K562 (cell line): ENCODE measurements at regions not wholly inside any gene's neighbourhood (a gene's known extent, or its start where the extent isn't known, plus 50 kb on each side); places are given as distances from the start of the nearest gene placed in this dataset.

Experiments used
- ATAC-seq: fragments of 200-7000 bp; cut with Tn5 transposase; 3 replicates; pipeline ENCODE4 v1.9.1; 2020; ENCODE audit warnings: moderate library complexity
- BruUV-seq: library from RNA; stranded (reverse); fragments of 400-500 nt; replicated peaks from 2 replicates; lab custom pipeline; 2021; lab: Mats Ljungman, UMichigan
- CTCF ChIA-PET: fragments of 300-600 bp; formaldehyde crosslinking; extraction: SDS; loops from one replicate; lab custom pipeline; 2021; ENCODE audit warnings: low intra/inter-chr PET ratio; lab: Yijun Ruan, JAX
- POLR2A ChIA-PET: fragments of 300-600, 350-650 bp; sonication (Branson Sonifier 250); formaldehyde crosslinking; extraction: SDS; loops from one replicate; lab custom pipeline; 2021; ENCODE audit warnings: antibody characterized with exemption, inconsistent platforms; lab: Yijun Ruan, JAX
- DNase-seq, 4 experiments: peaks; one replicate each; pipeline versions ENCODE4 v3.0.0 to v3.0.0-alpha.2; 2011 to 2018; ENCODE audit warnings: low spot score in 3 of 4, mixed read lengths in 3 of 4; ENCODE audit errors: extremely low read depth in 1 of 4
- FAIRE-seq: peaks from 2 replicates; lab custom pipeline; 2011; peaks lifted over from hg19 to GRCh38; lab: Jason Lieb, UNC
- H2AFZ ChIP-seq: 2 replicates; pipeline ENCODE4 v1.6.0; 2011; ENCODE audit warnings: low read depth, low read length, control low read depth, inconsistent platforms
- H3K27ac ChIP-seq: fragments of 200-600 bp; 3 replicates; pipeline ENCODE4 v1.8.0; 2011; ENCODE audit warnings: low read depth, mild to moderate bottlenecking, control low read depth, inconsistent platforms, low read length, moderate library complexity, mixed read lengths; ENCODE audit errors: extremely low read depth
- H3K27me3 ChIP-seq, 2 experiments: fragments of 300-600 bp in 1 of 2; 2 replicates in 1 of 2; 3 replicates in 1 of 2; pipeline versions ENCODE4 v1.6.0 to v1.8.0; 2011; ENCODE audit warnings: inconsistent platforms in 2 of 2, low read length in 2 of 2, mild to moderate bottlenecking in 1 of 2, mixed read lengths in 1 of 2, moderate library complexity in 1 of 2; ENCODE audit not compliant: control insufficient read depth in 2 of 2, insufficient read depth in 2 of 2
- H3K36me3 ChIP-seq: fragments of 300-600 bp; 3 replicates; pipeline ENCODE4 v1.8.0; 2011; ENCODE audit warnings: mild to moderate bottlenecking, low read length, inconsistent platforms; ENCODE audit not compliant: control insufficient read depth, insufficient read depth
- H3K4me1 ChIP-seq, 2 experiments: fragments of 200-600 bp in 1 of 2; replicated peaks in 1 of 2; 2 replicates in 1 of 2; 3 replicates in 1 of 2; pipeline versions ENCODE4 v1.5.1 to v1.8.0; 2011; ENCODE audit warnings: inconsistent platforms in 2 of 2, low read length in 2 of 2, mild to moderate bottlenecking in 1 of 2, mixed read lengths in 1 of 2, moderate library complexity in 1 of 2; ENCODE audit not compliant: control insufficient read depth in 2 of 2, insufficient read depth in 2 of 2
- H3K4me2 ChIP-seq: 2 replicates; pipeline ENCODE4 v1.6.1; 2011; ENCODE audit warnings: low read length, control low read depth, inconsistent platforms, mixed read lengths; ENCODE audit not compliant: insufficient read depth
- H3K4me3 ChIP-seq: fragments of 200-600 bp; sonication (generic), shearing (Covaris generic); 2 replicates; pipeline ENCODE4 v1.5.1; 2016; ENCODE audit warnings: control low read depth, inconsistent platforms
- H3K79me2 ChIP-seq: fragments of 200-600 bp; 3 replicates; pipeline ENCODE4 v1.8.0; 2011; ENCODE audit warnings: low read length, inconsistent platforms; ENCODE audit not compliant: control insufficient read depth, insufficient read depth
- H3K9ac ChIP-seq, 2 experiments: 2 replicates each; pipeline versions ENCODE4 v1.6.0 to v1.6.1; 2011; ENCODE audit warnings: low read depth in 2 of 2, low read length in 2 of 2, control low read depth in 1 of 2, inconsistent platforms in 1 of 2, mild to moderate bottlenecking in 1 of 2, mixed read lengths in 1 of 2; ENCODE audit not compliant: insufficient read depth in 1 of 2
- H3K9me1 ChIP-seq: one replicate; pipeline ENCODE4 v1.6.0; 2011; ENCODE audit warnings: inconsistent platforms, mild to moderate bottlenecking, low read length, moderate library complexity; ENCODE audit not compliant: control insufficient read depth, insufficient read depth
- H3K9me3 ChIP-seq: replicated peaks from 2 replicates; pipeline ENCODE4 v1.5.1; 2011; ENCODE audit warnings: low read depth, low read length, inconsistent platforms; ENCODE audit not compliant: control insufficient read depth, insufficient read depth
- H4K20me1 ChIP-seq: replicated peaks from 2 replicates; pipeline ENCODE4 v1.6.1; 2011; ENCODE audit warnings: low read length, inconsistent platforms, mixed read lengths; ENCODE audit not compliant: control insufficient read depth, insufficient read depth
- HEY1 ChIP-seq: fragments of 250-450 bp; sonication (Bioruptor Pico); IDR thresholded peaks from 2 replicates; pipeline ENCODE4 v1.5.0; 2020; ENCODE audit warnings: mild to moderate bottlenecking, moderate library complexity, borderline replicate concordance
- PRMT5 ChIP-seq: sonication (generic); formaldehyde crosslinking; IDR thresholded peaks from 2 replicates; pipeline ENCODE4 v1.5.0; 2020; ENCODE audit warnings: missing genetic modification reagents
- PYGO2 ChIP-seq: fragments of 450-650 bp; IDR thresholded peaks from 2 replicates; pipeline ENCODE4 v1.6.1; 2016; ENCODE audit warnings: mild to moderate bottlenecking, missing genetic modification characterization, moderate library complexity, missing compliant biosample characterization
- SIX5 ChIP-seq, 2 experiments: IDR thresholded peaks; 2 replicates each; pipeline ENCODE4 v1.6.1; 2011; ENCODE audit warnings: low read length in 2 of 2, borderline replicate concordance in 1 of 2, low read depth in 1 of 2, mild to moderate bottlenecking in 1 of 2, moderate library complexity in 1 of 2; ENCODE audit not compliant: insufficient read depth in 1 of 2
- SOX6 ChIP-seq: fragments of 450-650 bp; IDR thresholded peaks from 2 replicates; pipeline ENCODE4 v1.6.1; 2014; ENCODE audit warnings: mild to moderate bottlenecking
- ZNF212 ChIP-seq: fragments of 450-650 bp; formaldehyde crosslinking; IDR thresholded peaks from 2 replicates; pipeline ENCODE4 v1.4.0; 2020; ENCODE audit warnings: mild to moderate bottlenecking
- WGBS: fragments of 100-300 bp; shearing (Covaris generic); methylation state at CpG from one replicate; pipeline ENCODE4 v1.1.6; 2016; ENCODE audit warnings: low coverage, mixed read lengths; ENCODE audit not compliant: insufficient coverage; ENCODE audit errors: missing lambda C conversion rate; 5-methylcytosine and 5-hydroxymethylcytosine counted together
- in situ Hi-C: fragments of 300-500 bp; cut with MboI; formaldehyde crosslinking; loops from 4 replicates; pipeline ENCODE4 v1.15.0; 2018; ENCODE audit warnings: inconsistent platforms, mixed read lengths
- intact Hi-C: fragments of 100-400 bp; cut with micrococcal nuclease; formaldehyde crosslinking; loops from 2 replicates; pipeline ENCODE4 v1.14.2; 2022

DNA sequence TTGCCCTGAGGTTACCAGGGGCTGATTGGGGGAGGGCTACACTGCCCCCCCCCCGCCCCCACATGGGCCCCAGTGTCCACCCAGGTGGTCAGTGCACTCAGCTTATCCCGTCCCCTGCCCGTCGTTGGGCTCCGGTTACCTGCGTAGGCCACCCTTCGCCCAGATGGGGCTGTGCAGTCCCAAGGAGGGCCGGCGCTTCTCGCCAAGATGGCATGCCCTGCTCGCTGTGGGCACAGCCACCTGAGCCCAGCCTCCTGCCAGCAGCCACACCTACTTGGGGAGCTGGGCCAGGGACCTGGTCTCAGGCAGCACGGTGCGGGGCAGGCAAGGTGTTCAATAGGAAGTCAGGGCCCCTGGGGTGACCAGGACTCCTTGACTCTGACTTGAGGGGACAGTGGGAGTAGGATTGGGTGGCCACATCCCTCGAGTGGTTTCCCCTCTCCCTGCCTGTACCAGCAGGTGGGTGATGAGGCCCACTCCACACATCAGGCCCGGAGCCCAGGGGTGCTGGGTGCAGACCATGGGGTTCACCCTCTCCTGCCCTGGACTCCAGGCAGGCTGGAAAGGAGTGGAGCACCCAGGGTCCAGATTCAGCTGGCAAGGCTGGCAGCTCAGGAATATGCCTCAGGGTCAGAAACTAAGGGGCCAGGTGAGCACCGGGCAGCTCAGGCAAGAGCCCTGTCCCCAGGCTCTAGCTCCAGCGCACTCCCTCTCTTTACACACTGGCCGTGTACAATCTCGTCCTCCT, 170.3 kb downstream of the GLI2 start:
- H3K27ac ChIP-seq = no peak overlapping the region
- TF ChIP-seq SIX5 (IDR thresholded peaks at IDR 0.05; ENCODE audit: borderline replicate concordance in 1 of 2, insufficient read depth in 1 of 2, low read depth in 1 of 2, low read length in 2 of 2) = no peak
- no peak for TF ChIP-seq PYGO2
- TF ChIP-seq ZNF212 = no peak
- TF ChIP-seq PRMT5 (CRISPR knock-in tag) = no peak
- TF ChIP-seq SOX6 = no peak
- TF ChIP-seq HEY1 (CRISPR knock-in tag) = no peak
- TF ChIP-seq, all 486 proteins: peak for 0
- H3K9ac ChIP-seq = no peak overlapping the region; a peak in 1 of 4 replicates
- no TSS peak for BruUV-seq
- no peaks in the 10 kb centered on the region for H3K9me1 ChIP-seq
- ATAC-seq (no peak), DNase-seq (no peak), FAIRE-seq (no peak)
- no peak overlapping the region for H2AFZ ChIP-seq
- H3K27me3 ChIP-seq = peaks cover 7 to 53% of the 10 kb centered on the region in 2 experiments; a peak in 4 of 5 replicates
- intact Hi-C loops = no loop called here
- H4K20me1 ChIP-seq = peaks cover 8% of the 10 kb centered on the region; the same call in 1 of the 2 replicates
- no peaks in the 10 kb centered on the region for H3K9me3 ChIP-seq
- ChIA-PET CTCF (no interaction called here), POLR2A (interaction anchor here (0.6 kb wide), 1 partner anchor 35 kb away, joined by 3 read pairs; no protein-coding TSS in a partner anchor)
- no peaks in the 10 kb centered on the region for H3K36me3 ChIP-seq
- H3K4me1 ChIP-seq = no peaks in the 10 kb centered on the region
- no peaks in the 10 kb centered on the region for H3K79me2 ChIP-seq
- no peak overlapping the region for H3K4me3 ChIP-seq
- WGBS = 16% methylated on average over 16 of the region's 19 CpGs
- in situ Hi-C loops = no loop called here
- no peak overlapping the region for H3K4me2 ChIP-seq
